ENCODE measurements at regions not wholly inside any gene's neighbourhood (a gene's known extent, or its start where the extent isn't known, plus 50 kb on each side); places are given as distances from the start of the nearest gene placed in this dataset.

GRCh38 chr17:68778726-68779125 lies 176.5 kb downstream of the ABCA8 start:
- no peak for TF ChIP-seq POLR2A (IDR thresholded peaks at IDR 0.05; ENCODE audit: low read length)
- TF ChIP-seq GATA1 (IDR thresholded peaks at IDR 0.05; ENCODE audit: low read depth, low read length), result no peak

All from erythroblast (primary cell).